Panc1 (cell line): ENCODE measurements at regions not wholly inside any gene's neighbourhood (a gene's known extent, or its start where the extent isn't known, plus 50 kb on each side); places are given as distances from the start of the nearest gene placed in this dataset.

Experiments
- ATAC-seq: fragments of 200-7000 bp; cut with Tn5 transposase; 2 replicates; pipeline ENCODE4 v1.9.1; 2020; ENCODE audit warnings: mild to moderate bottlenecking, moderate library complexity
- BruUV-seq: library from RNA; stranded (reverse); fragments of 400-500 nt; replicated peaks from 2 replicates; lab custom pipeline; 2021; lab: Mats Ljungman, UMichigan
- CTCF ChIA-PET: fragments of 300-600 bp; sonication (Branson Sonifier 250); formaldehyde crosslinking; loops from one replicate; lab custom pipeline; 2022; ENCODE audit warnings: antibody characterized with exemption; lab: Charles Lee
- POLR2A ChIA-PET: fragments of 300-600 bp; sonication (Branson Sonifier 250); formaldehyde crosslinking; loops from one replicate; lab custom pipeline; 2022; ENCODE audit warnings: antibody characterized with exemption; lab: Charles Lee
- DNase-seq: peaks from one replicate; pipeline ENCODE4 v3.0.0-alpha.2; 2010; ENCODE audit warnings: low read depth, low spot score
- H3K27ac ChIP-seq: 2 replicates; pipeline ENCODE4 v1.5.1; 2011; ENCODE audit warnings: mild to moderate bottlenecking, low read length, inconsistent platforms
- H3K27me3 ChIP-seq: fragments of 200-500 bp; sonication (Bioruptor generic); 2 replicates; pipeline ENCODE4 v1.6.0; 2014; ENCODE audit warnings: low read length, inconsistent platforms; ENCODE audit not compliant: control insufficient read depth, insufficient read depth
- H3K36me3 ChIP-seq: fragments of 200-500 bp; sonication (Bioruptor generic); 2 replicates; pipeline ENCODE4 v1.5.1; 2014; ENCODE audit warnings: inconsistent platforms, mild to moderate bottlenecking, low read length, moderate library complexity; ENCODE audit not compliant: control insufficient read depth, insufficient read depth
- H3K4me1 ChIP-seq: 2 replicates; pipeline ENCODE4 v1.5.1; 2011; ENCODE audit warnings: inconsistent platforms, mild to moderate bottlenecking, low read length, moderate library complexity; ENCODE audit not compliant: control insufficient read depth, insufficient read depth
- H3K4me3 ChIP-seq, 2 experiments: 2 replicates each; pipeline ENCODE4 v1.5.1; 2011 to 2012; ENCODE audit warnings: low read depth in 2 of 2, low read length in 2 of 2, mild to moderate bottlenecking in 2 of 2, inconsistent platforms in 1 of 2, moderate library complexity in 1 of 2
- H3K9me3 ChIP-seq: fragments of 200-500 bp; sonication (Bioruptor generic); 2 replicates; pipeline ENCODE4 v1.5.1; 2014; ENCODE audit warnings: low read depth, mild to moderate bottlenecking, inconsistent platforms, low read length, moderate library complexity; ENCODE audit not compliant: control insufficient read depth, insufficient read depth
- POLR2AphosphoS5 ChIP-seq: IDR thresholded peaks from 2 replicates; pipeline ENCODE4 v1.6.1; 2012; ENCODE audit warnings: mild to moderate bottlenecking, low read depth, low read length, moderate library complexity
- REST ChIP-seq, 2 experiments: IDR thresholded peaks; 2 replicates each; pipeline ENCODE4 v1.6.1; 2011 to 2012; ENCODE audit warnings: low read depth in 2 of 2, control low read depth in 1 of 2, low read length in 1 of 2, mild to moderate bottlenecking in 1 of 2, moderate library complexity in 1 of 2; ENCODE audit not compliant: insufficient read depth in 1 of 2
- SIN3A ChIP-seq: IDR thresholded peaks from 2 replicates; pipeline ENCODE4 v1.6.1; 2012; ENCODE audit warnings: low read depth, mild to moderate bottlenecking, low read length, moderate library complexity, borderline replicate concordance; ENCODE audit not compliant: insufficient read depth
- TCF7L2 ChIP-seq: IDR thresholded peaks from 2 replicates; pipeline ENCODE4 v1.6.1; 2011; ENCODE audit warnings: mild to moderate bottlenecking, low read depth, low read length, inconsistent platforms
- in situ Hi-C: cut with HindIII; loops from 2 replicates; pipeline ENCODE4 v1.10.0; 2016; ENCODE audit warnings: low sequenced_read_pairs, low pct_unique_long_range_greater_than_20kb
- intact Hi-C: fragments of 100-400 bp; cut with micrococcal nuclease; formaldehyde crosslinking; loops from one replicate; pipeline ENCODE4 v1.10.0; 2022; ENCODE audit not compliant: unreplicated experiment
- TF ChIP-seq, protein P1 (sequence below): fragments of 450-650 bp; IDR thresholded peaks from 2 replicates; pipeline ENCODE4 v1.5.1; 2017; ENCODE audit warnings: mild to moderate bottlenecking

GRCh38 chr2:118239284-118239683 lies 151.0 kb downstream of the INSIG2 start:
- no peaks in the 10 kb centered on the region for H3K27me3 ChIP-seq
- no peaks in the 10 kb centered on the region for H3K36me3 ChIP-seq
- H3K4me1 ChIP-seq, result no peaks in the 10 kb centered on the region
- H3K4me3 ChIP-seq, result no peak overlapping the region
- POLR2A ChIA-PET, result no interaction called here
- ATAC-seq (no peak), DNase-seq (no peak)
- H3K27ac ChIP-seq, result no peak overlapping the region
- intact Hi-C loops (no loop called here), in situ Hi-C loops (no loop called here)
- H3K9me3 ChIP-seq, result no peaks in the 10 kb centered on the region
- BruUV-seq, result no TSS peak
- no peak for TF ChIP-seq SIN3A
- TF ChIP-seq, protein P1, sequence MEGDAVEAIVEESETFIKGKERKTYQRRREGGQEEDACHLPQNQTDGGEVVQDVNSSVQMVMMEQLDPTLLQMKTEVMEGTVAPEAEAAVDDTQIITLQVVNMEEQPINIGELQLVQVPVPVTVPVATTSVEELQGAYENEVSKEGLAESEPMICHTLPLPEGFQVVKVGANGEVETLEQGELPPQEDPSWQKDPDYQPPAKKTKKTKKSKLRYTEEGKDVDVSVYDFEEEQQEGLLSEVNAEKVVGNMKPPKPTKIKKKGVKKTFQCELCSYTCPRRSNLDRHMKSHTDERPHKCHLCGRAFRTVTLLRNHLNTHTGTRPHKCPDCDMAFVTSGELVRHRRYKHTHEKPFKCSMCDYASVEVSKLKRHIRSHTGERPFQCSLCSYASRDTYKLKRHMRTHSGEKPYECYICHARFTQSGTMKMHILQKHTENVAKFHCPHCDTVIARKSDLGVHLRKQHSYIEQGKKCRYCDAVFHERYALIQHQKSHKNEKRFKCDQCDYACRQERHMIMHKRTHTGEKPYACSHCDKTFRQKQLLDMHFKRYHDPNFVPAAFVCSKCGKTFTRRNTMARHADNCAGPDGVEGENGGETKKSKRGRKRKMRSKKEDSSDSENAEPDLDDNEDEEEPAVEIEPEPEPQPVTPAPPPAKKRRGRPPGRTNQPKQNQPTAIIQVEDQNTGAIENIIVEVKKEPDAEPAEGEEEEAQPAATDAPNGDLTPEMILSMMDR, result no peak
- TF ChIP-seq TCF7L2, result no peak
- no peak for TF ChIP-seq REST (IDR thresholded peaks at IDR 0.05; ENCODE audit: insufficient read depth in 1 of 2, low read depth in 2 of 2, low read length in 1 of 2)
- no peak for TF ChIP-seq POLR2AphosphoS5
- CTCF ChIA-PET, result no interaction called here

GRCh38 chr2:118237451-118237850 lies 149.2 kb downstream of the INSIG2 start:
- DNase-seq (no peak), ATAC-seq (no peak)
- BruUV-seq, result no TSS peak
- ChIA-PET POLR2A (no interaction called here), CTCF (no interaction called here)
- no peaks in the 10 kb centered on the region for H3K27me3 ChIP-seq
- H3K27ac ChIP-seq, result no peak overlapping the region
- intact Hi-C loops, result no loop called here
- H3K4me3 ChIP-seq, result no peak overlapping the region
- no peaks in the 10 kb centered on the region for H3K36me3 ChIP-seq
- in situ Hi-C loops, result no loop called here
- H3K9me3 ChIP-seq, result no peaks in the 10 kb centered on the region
- H3K4me1 ChIP-seq, result no peaks in the 10 kb centered on the region
- TF ChIP-seq SIN3A (no peak), REST (IDR thresholded peaks at IDR 0.05; ENCODE audit: insufficient read depth in 1 of 2, low read depth in 2 of 2, low read length in 1 of 2) (no peak), TCF7L2 (no peak), POLR2AphosphoS5 (no peak)
- TF ChIP-seq, protein P1, result no peak
